DMS53 treated with DMSO at 0.1 percent for 48 hours (cell line): ENCODE measurements at regions not wholly inside any gene's neighbourhood (a gene's known extent, or its start where the extent isn't known, plus 50 kb on each side); places are given as distances from the start of the nearest gene placed in this dataset.

ENCODE experiments used
- DNase-seq: peaks from one replicate; lab custom pipeline; 2025; ENCODE audit not compliant: unreplicated experiment; lab: John Stamatoyannopoulos, UW

DNA sequence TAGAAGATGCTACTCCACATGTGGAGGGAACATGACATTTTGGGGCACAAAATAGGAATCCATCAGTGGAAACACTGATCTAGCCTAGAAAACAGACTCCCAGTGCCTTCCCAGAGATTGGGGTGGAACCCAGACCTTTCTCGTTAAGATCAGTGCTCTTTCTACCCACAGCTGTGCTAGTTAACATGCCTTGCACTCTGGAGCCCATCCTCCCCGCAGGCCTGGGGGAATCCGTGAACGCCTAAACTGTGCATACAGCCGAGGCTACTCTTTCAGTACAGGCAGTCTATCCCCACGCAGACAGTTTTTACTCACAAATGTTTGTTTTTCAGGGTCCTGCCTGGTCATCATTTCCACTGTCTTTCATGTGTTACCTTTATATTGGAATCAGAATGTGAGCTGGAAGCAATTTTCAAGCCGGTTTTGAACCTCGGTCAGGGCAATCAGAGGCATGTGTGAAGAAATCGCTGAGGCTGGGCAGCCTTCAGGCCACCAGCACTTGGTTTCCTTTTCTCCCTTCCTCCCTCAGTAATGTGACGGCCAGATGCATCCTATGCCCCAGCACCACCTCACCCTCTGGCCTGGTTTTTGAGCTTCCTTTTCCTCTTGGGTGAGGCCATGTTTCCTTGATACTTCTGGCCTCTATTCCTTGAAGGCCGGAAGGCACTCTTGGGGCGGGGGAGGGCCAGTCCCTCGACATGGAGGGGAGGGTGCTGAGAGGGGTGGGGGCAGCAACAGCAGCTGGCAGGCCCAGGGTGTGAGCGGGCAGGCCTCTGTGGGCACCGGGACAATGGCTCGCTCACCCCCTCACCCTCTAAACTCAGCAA is 123.6 kb upstream of the GALNT15 start:
- no peak for DNase-seq

- DNase-seq = no peak
These were observed 122.8 kb upstream of the GALNT15 start for GRCh38 chr3:16051691-16052090.

GRCh38 chr3:16052964-16053363 is 121.5 kb upstream of the GALNT15 start:
- no peak for DNase-seq

GRCh38 chr3:16053794-16054193 is 120.7 kb upstream of the GALNT15 start:
- DNase-seq = no peak

- DNase-seq = no peak
These were observed 118.8 kb upstream of the GALNT15 start for GRCh38 chr3:16055606-16056211.

DNA sequence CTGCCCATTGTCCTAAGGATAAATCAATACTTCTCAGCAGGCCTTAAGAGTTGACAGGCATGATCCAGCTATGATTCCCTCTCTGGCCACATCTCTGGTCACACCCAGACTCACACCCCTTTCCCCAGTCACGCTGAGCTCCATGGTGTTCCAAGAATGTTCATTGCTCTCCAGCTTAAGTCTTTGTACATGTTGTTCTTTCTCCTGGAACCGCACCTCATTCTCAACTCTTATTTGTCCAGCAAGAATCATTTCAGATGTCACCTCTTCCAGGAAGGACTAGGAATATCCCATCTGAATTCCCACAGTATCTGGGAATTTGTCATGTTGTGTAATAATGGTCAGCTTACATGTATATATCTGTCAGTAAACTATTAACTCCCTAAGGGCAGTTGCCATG is 118.3 kb upstream of the GALNT15 start:
- DNase-seq = no peak

GRCh38 chr3:16058521-16058920 is 116.0 kb upstream of the GALNT15 start:
- DNase-seq = no peak

GRCh38 chr3:16059081-16059537 is 115.4 kb upstream of the GALNT15 start:
- no peak for DNase-seq

- no peak for DNase-seq
These were observed 114.6 kb upstream of the GALNT15 start for GRCh38 chr3:16059711-16060357.

- DNase-seq = no peak
These were observed 114.1 kb upstream of the GALNT15 start for GRCh38 chr3:16060358-16060852.

- no peak for DNase-seq
These were observed 113.5 kb upstream of the GALNT15 start for GRCh38 chr3:16060945-16061344.

- no peak for DNase-seq
These were observed 113.0 kb upstream of the GALNT15 start for GRCh38 chr3:16061491-16061890.

DNA sequence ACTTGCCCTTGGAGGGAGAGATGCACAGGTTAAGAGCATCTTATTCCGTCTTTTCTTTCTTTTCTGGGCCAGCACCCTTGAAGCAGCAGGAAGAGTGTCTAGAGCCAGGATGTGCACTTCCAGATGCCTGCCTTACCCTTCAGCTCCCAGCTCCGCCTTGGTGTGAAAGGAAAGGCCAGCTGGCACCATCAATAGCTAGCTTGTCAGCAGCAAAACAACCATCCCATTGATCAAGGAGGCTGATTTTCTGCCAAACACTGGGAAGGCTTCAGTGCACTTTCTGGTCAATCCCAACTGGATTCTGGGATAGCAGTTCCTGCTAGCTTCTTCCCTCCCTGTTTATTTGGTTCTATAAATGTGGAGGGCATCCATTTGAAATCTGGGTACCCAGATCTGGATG is 110.9 kb upstream of the GALNT15 start:
- no peak for DNase-seq

- no peak for DNase-seq
These were observed 109.7 kb upstream of the GALNT15 start for GRCh38 chr3:16064642-16065414.

DNA sequence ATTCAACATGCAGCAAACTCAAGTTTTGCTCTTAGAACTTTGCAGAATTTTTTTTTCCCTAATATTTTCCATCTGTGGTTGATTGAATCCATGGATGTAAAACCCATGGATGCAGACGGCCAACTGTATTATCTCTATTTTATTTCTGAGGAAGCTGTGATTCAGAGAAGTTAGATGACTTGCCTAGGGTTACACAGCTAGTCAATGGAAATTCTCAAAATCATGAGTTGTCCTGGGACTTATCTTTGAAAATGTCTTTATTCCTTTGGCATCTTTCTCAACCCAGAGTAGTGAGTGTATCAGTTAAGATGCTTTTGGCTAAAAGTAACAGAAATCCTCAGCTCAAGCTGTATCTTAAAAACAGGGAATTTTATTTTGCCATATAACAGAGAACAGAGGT is 107.9 kb upstream of the GALNT15 start:
- no peak for DNase-seq

DNA sequence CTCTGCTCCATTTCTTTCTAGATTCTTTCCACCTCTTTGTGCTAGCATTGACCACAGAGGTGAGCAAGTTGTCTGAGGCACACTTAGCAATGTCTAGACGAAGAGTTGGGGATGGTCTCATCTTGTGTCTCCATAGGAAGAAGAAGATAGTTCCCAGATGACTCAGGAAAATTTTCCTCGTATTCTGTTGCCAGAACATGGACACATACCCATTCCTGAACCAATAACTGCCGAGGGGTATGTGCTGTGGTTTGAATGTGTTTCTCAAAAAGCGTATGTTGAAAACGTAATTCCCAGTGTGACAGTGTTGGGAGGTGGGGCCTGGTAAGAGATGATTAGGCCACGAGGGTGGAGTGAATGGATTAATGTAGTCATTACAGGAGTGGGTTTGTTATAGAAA is 107.5 kb upstream of the GALNT15 start:
- DNase-seq = no peak

DNA sequence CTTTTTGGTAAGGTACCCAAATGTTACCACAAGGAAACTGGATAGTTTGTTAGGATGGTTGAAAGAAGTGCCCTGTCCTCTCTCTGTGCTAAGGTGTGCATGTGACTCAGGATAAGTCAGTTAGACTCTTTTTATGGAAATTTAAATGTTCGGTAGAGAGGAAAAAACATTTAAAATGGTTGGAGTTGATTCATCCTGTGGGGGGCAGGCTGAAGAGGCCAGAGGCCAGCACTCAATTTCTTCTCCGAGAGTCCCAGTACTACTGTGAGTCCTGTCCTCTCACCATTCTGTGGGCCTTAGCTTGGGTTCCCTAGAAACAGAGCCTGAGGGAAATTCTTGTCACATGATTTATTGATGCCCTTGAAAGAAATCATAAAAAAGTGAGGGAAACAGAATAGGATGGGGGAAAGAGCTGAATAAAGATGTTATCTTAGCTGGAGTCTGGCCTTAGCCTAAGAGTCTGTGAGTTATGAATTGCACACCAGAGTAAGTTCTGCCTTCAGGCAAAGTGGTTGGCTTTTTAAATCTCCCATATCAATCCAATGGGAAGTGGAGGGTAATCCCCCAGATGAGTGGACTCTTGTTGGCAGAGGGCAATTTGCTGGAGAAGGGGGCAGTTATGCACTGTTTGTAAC is 106.5 kb upstream of the GALNT15 start:
- no peak for DNase-seq

GRCh38 chr3:16069149-16069922 is 105.1 kb upstream of the GALNT15 start:
- DNase-seq = peak; percentile 43

GRCh38 chr3:16070707-16071106 is 103.8 kb upstream of the GALNT15 start:
- DNase-seq = no peak

GRCh38 chr3:16071206-16071605 is 103.3 kb upstream of the GALNT15 start:
- peak; percentile 45 for DNase-seq
